LNCAP (cell line): ENCODE measurements at regions not wholly inside any gene's neighbourhood (a gene's known extent, or its start where the extent isn't known, plus 50 kb on each side); places are given as distances from the start of the nearest gene placed in this dataset.

ENCODE experiments used
- CTCF ChIP-seq: fragments of 450-650 bp; IDR thresholded peaks from 2 replicates; pipeline ENCODE4 v1.5.1; 2017; ENCODE audit warnings: mild to moderate bottlenecking

GRCh38 chr2:121830809-121831208 lies 75.4 kb downstream of the TSN start:
- no peak for TF ChIP-seq CTCF

GRCh38 chr2:121831841-121832240 lies 76.4 kb downstream of the TSN start:
- TF ChIP-seq CTCF: no peak

- no peak for TF ChIP-seq CTCF
Observed at GRCh38 chr2:121832412-121833357, 77.2 kb downstream of the TSN start.

- TF ChIP-seq CTCF: no peak
Observed at GRCh38 chr2:121833358-121833723, 77.9 kb downstream of the TSN start.

- no peak for TF ChIP-seq CTCF
Observed at GRCh38 chr2:121836611-121837010, 81.2 kb downstream of the TSN start.

- no peak for TF ChIP-seq CTCF
Observed at GRCh38 chr2:121837591-121837990, 82.1 kb downstream of the TSN start.

GRCh38 chr2:121838551-121838950 lies 83.1 kb downstream of the TSN start:
- TF ChIP-seq CTCF: no peak
